Activated B cell treated with CpG ODN at 0.5 μM for 24 hours (primary cell): ENCODE measurements at regions not wholly inside any gene's neighbourhood (a gene's known extent, or its start where the extent isn't known, plus 50 kb on each side); places are given as distances from the start of the nearest gene placed in this dataset.

Experiments
- ATAC-seq: fragments of 200-7000 bp; cut with Tn5 transposase; one replicate; pipeline ENCODE4 v1.10.0; 2021; ENCODE audit warnings: low read depth, mild to moderate bottlenecking, moderate library complexity
- CTCF ChIA-PET: fragments of 350-600 bp; sonication (Branson Sonifier 250); formaldehyde crosslinking; loops from one replicate; lab custom pipeline; 2021; ENCODE audit warnings: antibody characterized with exemption; lab: Charles Lee
- POLR2A ChIA-PET: fragments of 350-600 bp; sonication (Branson Sonifier 250); formaldehyde crosslinking; loops from one replicate; lab custom pipeline; 2021; ENCODE audit warnings: antibody characterized with exemption; lab: Charles Lee
- DNase-seq: peaks from one replicate; pipeline ENCODE4 v3.0.0; 2022
- H3K27ac Mint-ChIP-seq: one replicate; pipeline ENCODE4 v1.8.0; 2020; ENCODE audit warnings: mixed read lengths
- H3K27me3 Mint-ChIP-seq: one replicate; pipeline ENCODE4 v1.8.0; 2021; ENCODE audit warnings: mixed read lengths
- H3K36me3 Mint-ChIP-seq: one replicate; pipeline ENCODE4 v1.8.0; 2021; ENCODE audit warnings: low read depth, mixed read lengths
- H3K4me1 Mint-ChIP-seq: one replicate; pipeline ENCODE4 v1.8.0; 2021; ENCODE audit warnings: mixed read lengths
- H3K4me3 Mint-ChIP-seq: one replicate; pipeline ENCODE4 v1.8.0; 2020; ENCODE audit warnings: mild to moderate bottlenecking, mixed read lengths
- H3K9me3 Mint-ChIP-seq: one replicate; pipeline ENCODE4 v1.8.0; 2020; ENCODE audit warnings: mixed read lengths
- intact Hi-C: fragments of 100-400 bp; cut with micrococcal nuclease; formaldehyde crosslinking; loops from one replicate; pipeline ENCODE4 v1.15.1; 2024
- TF ChIP-seq, protein P1 (sequence below): fragments of 200-600 bp; IDR thresholded peaks from one replicate; pipeline ENCODE4 v1.8.0; 2022; ENCODE audit warnings: antibody characterized with exemption, mild to moderate bottlenecking

DNA sequence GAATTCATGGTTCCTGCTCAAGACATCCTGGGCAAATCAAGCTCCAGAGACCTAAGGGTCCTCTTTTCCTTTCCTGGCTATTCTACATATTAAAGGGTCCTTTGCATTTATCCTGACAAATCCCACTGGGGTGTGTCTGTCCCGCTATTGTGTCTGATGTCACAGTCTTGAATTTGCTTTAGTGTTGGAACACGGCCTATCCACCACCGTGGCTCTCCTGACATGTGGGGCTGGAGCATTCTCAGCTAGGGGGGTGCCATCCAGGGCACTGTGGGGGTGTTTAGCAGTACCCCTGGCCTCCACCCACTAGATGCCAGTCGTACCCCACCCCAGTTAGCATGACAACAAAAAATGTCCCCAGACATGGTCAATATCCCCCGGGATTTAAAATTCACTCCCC, 92.9 kb downstream of the IRF8 start:
- peaks cover 3% of the 10 kb centered on the region for H3K9me3 Mint-ChIP-seq
- intact Hi-C loops = loop anchor here (10.0 kb wide), 1 partner anchor 437 kb away; no protein-coding TSS in a partner anchor
- DNase-seq (peak; percentile 9), ATAC-seq (no peak)
- no peaks in the 10 kb centered on the region for H3K36me3 Mint-ChIP-seq
- CTCF ChIA-PET = interaction anchor here (1.0 to 13.7 kb wide), 6 partner anchors 10 to 170 kb away, joined by 3 to 296 read pairs (median 4); no protein-coding TSS in a partner anchor
- H3K4me3 Mint-ChIP-seq = no peak overlapping the region
- no peaks in the 10 kb centered on the region for H3K27me3 Mint-ChIP-seq
- H3K27ac Mint-ChIP-seq = no peak overlapping the region
- POLR2A ChIA-PET = interaction anchor here (0.6 to 12.3 kb wide), 9 partner anchors 10 to 170 kb away, joined by 3 to 159 read pairs (median 8); partner anchors contain the start of gene IRF8
- peaks cover 94% of the 10 kb centered on the region for H3K4me1 Mint-ChIP-seq
- TF ChIP-seq, protein P1, sequence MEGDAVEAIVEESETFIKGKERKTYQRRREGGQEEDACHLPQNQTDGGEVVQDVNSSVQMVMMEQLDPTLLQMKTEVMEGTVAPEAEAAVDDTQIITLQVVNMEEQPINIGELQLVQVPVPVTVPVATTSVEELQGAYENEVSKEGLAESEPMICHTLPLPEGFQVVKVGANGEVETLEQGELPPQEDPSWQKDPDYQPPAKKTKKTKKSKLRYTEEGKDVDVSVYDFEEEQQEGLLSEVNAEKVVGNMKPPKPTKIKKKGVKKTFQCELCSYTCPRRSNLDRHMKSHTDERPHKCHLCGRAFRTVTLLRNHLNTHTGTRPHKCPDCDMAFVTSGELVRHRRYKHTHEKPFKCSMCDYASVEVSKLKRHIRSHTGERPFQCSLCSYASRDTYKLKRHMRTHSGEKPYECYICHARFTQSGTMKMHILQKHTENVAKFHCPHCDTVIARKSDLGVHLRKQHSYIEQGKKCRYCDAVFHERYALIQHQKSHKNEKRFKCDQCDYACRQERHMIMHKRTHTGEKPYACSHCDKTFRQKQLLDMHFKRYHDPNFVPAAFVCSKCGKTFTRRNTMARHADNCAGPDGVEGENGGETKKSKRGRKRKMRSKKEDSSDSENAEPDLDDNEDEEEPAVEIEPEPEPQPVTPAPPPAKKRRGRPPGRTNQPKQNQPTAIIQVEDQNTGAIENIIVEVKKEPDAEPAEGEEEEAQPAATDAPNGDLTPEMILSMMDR = no peak

DNA sequence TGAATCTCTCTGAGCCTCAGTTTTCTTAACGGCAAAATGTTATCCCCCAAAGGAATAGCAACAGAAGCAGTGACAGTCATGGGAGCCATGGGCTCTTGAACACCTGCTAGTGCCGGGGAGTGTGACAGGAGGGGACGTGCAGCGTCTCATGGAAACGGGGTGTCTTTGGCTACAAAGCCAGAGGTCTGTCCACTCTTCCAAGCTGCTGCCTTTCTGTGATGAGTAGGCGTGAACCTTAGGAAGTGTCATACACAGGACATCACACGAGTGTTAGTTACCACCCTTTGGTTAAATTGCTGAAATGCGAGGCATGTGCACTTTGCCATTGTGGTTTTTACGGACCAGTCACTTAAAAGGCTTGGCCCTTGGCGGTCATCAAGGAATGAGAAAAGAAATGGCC, 93.4 kb downstream of the IRF8 start:
- Mint-ChIP-seq H3K9me3 (peaks cover 3% of the 10 kb centered on the region), H3K27ac (peak overlapping the region; percentile 13), H3K4me1 (peaks cover 94% of the 10 kb centered on the region), H3K36me3 (no peaks in the 10 kb centered on the region), H3K4me3 (no peak overlapping the region), H3K27me3 (no peaks in the 10 kb centered on the region)
- TF ChIP-seq, protein P1 = no peak
- DNase-seq = peak; percentile 12
- intact Hi-C loops = loop anchor here (10.0 kb wide), 1 partner anchor 438 kb away; no protein-coding TSS in a partner anchor
- ChIA-PET CTCF (interaction anchor here (1.2 to 13.7 kb wide), 3 partner anchors 9 to 170 kb away, joined by 4 to 296 read pairs (median 11); no protein-coding TSS in a partner anchor), POLR2A (interaction anchor here (0.7 to 12.3 kb wide), 5 partner anchors 9 to 163 kb away, joined by 3 to 159 read pairs (median 10); partner anchors contain the start of gene IRF8)
- no peak for ATAC-seq

DNA sequence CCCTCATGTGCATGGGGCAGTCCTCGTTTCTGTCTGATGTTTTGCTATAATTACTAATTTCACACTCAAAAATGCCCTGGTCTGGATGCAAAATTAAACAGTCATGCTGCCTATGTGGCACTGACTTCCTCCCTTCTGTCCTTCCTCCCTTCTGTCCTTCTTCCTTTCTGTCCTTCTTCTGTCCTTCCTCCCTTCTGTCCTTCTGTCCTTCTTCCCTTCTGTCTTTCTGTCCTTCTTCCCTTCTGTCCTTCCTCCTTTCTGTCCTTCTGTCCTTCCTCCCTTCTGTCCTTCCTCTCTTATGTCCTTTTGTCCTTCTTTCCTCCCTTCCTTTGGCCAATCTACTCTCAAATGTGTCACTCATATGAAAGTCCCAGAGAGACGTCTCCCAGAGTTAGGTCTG, 93.8 kb downstream of the IRF8 start:
- CTCF ChIA-PET = interaction anchor here (1.5 to 13.7 kb wide), 3 partner anchors 19 to 171 kb away, joined by 3 to 296 read pairs (median 11); no protein-coding TSS in a partner anchor
- Mint-ChIP-seq H3K27me3 (no peaks in the 10 kb centered on the region), H3K4me1 (peaks cover 94% of the 10 kb centered on the region), H3K9me3 (peaks cover 3% of the 10 kb centered on the region), H3K27ac (peak overlapping the region; percentile 13), H3K4me3 (no peak overlapping the region), H3K36me3 (no peaks in the 10 kb centered on the region)
- no peak for ATAC-seq
- POLR2A ChIA-PET = interaction anchor here (0.7 to 12.3 kb wide), 3 partner anchors 19 to 164 kb away, joined by 3 to 159 read pairs (median 3); partner anchors contain the start of gene IRF8
- no peak for DNase-seq
- TF ChIP-seq, protein P1 = no peak
- intact Hi-C loops = loop anchor here (10.0 kb wide), 1 partner anchor 438 kb away; no protein-coding TSS in a partner anchor

DNA sequence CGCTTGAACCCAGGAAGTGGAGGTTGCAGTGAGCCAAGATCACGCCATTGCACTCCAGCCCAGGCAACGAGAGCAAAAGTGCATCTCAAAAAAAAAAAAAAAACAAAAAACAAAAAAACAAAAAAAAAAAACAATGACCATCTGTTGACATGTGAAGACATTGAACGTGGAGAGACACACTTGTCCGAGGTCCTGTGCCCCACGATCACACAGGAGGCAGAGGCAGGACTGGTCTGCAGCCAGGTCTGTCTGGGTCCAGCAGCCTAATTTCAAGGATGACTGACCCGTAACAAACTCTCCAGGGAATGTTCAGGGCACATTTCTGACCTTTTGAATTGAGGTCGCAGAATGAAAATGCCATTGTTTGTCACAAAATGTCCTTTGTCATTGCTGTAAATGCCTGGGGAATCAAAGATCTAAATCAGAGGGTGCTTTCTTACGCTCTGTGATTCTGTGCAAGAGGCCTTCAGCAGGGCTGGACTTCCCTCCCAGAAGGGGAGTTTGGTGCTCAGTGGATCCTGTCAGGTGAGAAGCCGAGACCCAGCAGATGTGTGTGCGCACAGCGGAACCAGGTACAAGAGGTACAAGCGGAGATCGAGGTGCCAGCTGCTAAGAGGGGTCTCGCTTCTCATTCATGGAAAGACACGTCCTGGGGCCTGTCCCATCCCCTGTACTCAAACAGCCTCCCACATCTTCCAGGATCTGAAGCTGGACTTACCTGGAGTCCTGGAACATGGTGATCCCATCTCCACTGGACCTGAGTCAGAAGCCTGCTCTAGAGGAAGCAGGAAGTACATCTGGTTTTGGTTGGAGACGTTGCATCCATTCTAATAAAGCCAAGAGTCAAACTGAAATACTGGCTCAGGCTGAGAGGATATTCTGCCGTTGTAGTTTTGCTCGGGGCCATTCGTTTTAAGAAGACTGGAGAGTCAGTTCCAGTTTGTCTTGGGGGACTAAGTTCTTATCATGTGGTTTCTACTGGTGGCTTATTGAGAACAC, 95.8 kb downstream of the IRF8 start:
- intact Hi-C loops = loop anchor here (10.0 kb wide), 1 partner anchor 440 kb away; no protein-coding TSS in a partner anchor
- TF ChIP-seq, protein P1 = no peak
- Mint-ChIP-seq H3K36me3 (no peaks in the 10 kb centered on the region), H3K4me3 (peak overlapping the region; percentile 78), H3K4me1 (peaks cover 90% of the 10 kb centered on the region), H3K27ac (peak overlapping the region; percentile 84), H3K27me3 (no peaks in the 10 kb centered on the region), H3K9me3 (peaks cover 3% of the 10 kb centered on the region)
- DNase-seq = peak; percentile 20
- POLR2A ChIA-PET = interaction anchor here (0.6 to 2.0 kb wide), 6 partner anchors 10 to 238 kb away, joined by 3 to 6 read pairs (median 4); partner anchors contain the start of gene IRF8
- CTCF ChIA-PET = interaction anchor here (4.3 kb wide), 1 partner anchor 174 kb away, joined by 31 read pairs; no protein-coding TSS in a partner anchor
- ATAC-seq = peak; percentile 47
